GM19324 (cell line): ENCODE measurements at regions not wholly inside any gene's neighbourhood (a gene's known extent, or its start where the extent isn't known, plus 50 kb on each side); places are given as distances from the start of the nearest gene placed in this dataset.

ENCODE experiments used
- ATAC-seq: cut with Tn5 transposase; IDR thresholded peaks from one replicate; pipeline ENCODE4 v1.9.1; 2021; ENCODE audit warnings: mild to moderate bottlenecking, moderate library complexity; ENCODE audit not compliant: unreplicated experiment, low FRiP score

GRCh38 chr11:119863851-119864601 is 135.0 kb upstream of the NECTIN1 start:
- no peak for ATAC-seq

DNA sequence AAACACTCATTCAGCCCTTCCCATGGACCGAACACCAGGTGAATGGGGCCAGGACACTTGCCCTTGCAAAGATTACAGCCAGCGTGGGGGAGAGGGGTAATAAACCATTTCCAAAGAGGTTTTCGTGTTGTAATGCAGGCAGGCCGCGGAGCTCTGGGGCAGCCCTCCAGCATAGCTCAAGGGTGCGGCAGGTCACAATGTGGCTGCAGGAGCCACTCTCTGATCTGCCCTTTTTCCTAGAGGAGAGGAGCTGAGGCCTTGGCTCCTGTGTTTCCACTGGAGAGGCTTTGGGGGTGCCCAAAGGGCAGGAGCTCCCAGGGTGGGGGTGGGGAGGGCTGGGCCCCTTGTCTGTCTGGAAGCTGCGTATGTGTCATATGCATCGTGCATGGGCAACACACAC is 134.2 kb upstream of the NECTIN1 start:
- ATAC-seq: no peak

- ATAC-seq: no peak
These were observed 132.2 kb upstream of the NECTIN1 start for GRCh38 chr11:119861160-119861559.

DNA sequence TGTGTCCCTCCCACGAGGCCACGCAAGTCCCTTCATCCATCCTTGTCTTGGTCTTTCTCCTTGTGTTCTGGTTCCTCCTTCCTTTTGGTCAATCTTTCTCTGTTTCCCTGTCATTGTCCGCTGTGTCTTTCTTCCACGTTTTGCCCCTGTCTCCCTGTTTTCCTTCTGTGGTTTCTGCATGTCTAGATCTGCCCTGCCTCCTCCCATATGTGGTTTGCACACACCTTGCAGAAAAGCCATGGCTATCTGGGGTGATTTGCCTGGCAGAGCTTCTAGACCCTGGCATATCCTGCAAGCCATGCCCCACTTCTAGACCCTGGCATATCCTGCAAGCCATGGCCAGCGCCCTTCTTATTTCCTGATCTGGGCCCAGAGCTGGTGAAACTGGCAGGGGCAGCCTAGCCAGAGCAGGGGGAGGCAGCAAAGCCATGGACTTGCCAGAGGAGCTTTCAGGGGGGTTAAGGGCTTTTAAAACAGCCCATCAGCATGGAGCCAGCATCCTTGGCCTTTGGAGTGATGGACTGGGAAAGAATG is 131.6 kb upstream of the NECTIN1 start:
- no peak for ATAC-seq

DNA sequence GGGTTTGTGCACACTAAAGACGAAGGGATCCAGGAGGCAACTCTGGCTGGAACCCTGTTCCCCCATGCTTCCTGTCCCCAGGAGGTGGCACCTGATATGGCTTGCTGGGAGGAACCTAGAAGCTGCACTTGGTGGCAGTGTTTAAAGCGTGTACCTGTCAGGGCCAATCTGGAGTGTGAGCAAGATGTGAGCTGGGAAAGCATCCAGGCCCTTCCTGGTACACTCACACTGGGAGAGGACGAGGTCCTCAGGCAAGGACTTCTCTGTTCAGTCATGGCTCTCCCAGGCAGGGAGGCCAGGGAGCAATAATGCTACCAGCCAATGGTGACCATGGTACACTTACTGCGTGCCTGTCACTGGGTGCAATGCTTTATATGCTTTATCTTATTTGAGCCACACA is 130.7 kb upstream of the NECTIN1 start:
- no peak for ATAC-seq

GRCh38 chr11:119858288-119858687 is 129.3 kb upstream of the NECTIN1 start:
- ATAC-seq: no peak

GRCh38 chr11:119856681-119857485 is 127.9 kb upstream of the NECTIN1 start:
- ATAC-seq: no peak

GRCh38 chr11:119855066-119855465 is 126.1 kb upstream of the NECTIN1 start:
- ATAC-seq: no peak

- no peak for ATAC-seq
These were observed 125.5 kb upstream of the NECTIN1 start for GRCh38 chr11:119854521-119854920.

DNA sequence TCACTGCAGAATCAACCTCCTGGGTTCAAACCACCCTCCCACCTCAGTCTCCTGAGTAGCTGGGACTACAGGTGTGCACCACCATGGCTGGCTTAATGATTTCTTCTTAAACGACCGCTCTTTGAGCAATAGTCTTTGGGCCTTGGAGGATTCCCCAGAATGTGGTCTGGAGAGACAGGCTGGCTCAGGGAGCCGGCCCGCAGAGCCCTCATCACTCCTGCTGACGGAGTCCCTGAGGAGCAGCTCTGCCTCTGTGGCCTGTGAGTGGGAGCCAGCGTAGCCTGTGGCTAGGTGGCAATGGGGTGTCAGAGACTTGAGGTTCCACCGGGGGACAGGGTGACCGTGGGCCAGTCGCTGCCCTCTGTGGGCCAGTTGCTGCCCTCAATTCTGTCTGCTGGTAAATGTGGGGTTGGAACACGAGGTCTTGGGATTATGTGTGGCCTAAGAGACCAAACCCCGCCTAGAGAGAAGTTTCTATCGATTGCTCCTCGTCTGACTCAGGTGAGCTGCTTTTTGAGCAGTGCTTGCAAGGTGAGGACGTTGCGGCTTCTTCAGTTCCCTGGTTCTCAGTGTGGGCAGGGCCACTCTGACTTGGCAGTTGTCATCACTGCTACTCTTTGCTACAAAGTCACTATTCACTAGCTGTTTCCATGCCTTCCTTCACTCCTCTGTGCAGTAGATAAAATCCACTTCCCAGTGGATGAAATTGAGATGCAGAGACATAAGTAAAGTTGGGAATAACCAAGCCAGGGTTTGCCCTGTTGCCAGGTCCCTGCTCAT is 124.8 kb upstream of the NECTIN1 start:
- ATAC-seq: no peak

- no peak for ATAC-seq
These were observed 123.7 kb upstream of the NECTIN1 start for GRCh38 chr11:119852741-119853140.

GRCh38 chr11:119850822-119851409 is 121.9 kb upstream of the NECTIN1 start:
- no peak for ATAC-seq

DNA sequence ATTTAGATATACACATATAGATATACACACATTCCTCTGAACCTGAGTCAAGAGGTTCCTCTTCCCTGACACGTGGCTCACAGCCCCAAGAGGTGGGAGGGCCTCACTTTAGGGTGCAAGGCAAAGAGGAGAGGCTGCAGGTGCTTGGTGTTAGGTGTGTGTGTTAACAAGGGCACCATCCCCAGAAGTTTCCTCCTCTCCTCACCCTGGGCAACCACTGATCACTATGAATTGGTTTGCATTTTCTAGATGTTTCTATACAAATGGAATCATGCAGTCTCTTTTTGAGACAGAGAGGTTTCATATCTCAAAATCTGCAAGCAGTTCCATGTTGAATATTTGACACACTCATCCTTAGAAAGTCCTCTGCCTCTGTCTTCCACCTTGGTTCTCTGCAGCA is 120.9 kb upstream of the NECTIN1 start:
- ATAC-seq: no peak

DNA sequence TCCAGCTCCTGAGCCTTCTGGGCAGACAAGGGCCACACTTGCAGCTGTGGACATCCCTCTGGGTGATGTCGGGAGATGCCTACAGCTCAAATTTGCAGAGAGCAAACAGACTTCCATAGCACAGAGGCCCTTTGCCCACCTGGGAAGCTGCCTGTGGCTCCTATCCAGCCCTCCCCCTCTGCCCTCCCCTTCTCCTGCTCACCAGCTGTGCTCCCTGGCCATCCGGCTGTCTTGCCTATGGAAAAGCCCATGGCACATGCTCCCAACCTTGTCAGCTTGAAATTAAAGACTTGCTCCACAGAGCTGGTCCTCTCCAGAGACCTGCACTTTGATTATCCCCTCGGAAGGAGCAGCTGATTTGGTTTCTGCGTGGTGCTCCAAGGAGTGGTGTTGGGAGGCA is 118.9 kb upstream of the NECTIN1 start:
- ATAC-seq: no peak

DNA sequence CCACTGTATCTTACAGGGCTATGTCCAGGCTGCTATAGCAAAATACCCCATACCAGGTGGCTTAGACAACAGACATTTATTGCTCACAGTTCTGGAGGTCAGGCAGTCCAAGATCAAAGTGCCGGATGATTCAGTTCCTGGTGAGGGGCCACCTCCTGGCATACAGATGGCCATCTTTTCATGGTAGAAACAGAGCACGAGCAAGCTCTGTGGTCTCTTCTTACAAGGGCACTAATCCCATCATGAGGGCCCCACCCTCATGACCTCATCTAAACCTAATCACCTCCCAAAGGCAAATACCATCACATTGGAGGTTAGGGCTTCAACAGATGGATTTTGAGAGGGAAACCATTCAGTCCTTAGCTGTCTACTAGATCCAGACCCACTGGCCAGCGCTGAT is 117.4 kb upstream of the NECTIN1 start:
- no peak for ATAC-seq

- no peak for ATAC-seq
These were observed 116.8 kb upstream of the NECTIN1 start for GRCh38 chr11:119845756-119846155.

GRCh38 chr11:119845305-119845704 is 116.3 kb upstream of the NECTIN1 start:
- no peak for ATAC-seq

DNA sequence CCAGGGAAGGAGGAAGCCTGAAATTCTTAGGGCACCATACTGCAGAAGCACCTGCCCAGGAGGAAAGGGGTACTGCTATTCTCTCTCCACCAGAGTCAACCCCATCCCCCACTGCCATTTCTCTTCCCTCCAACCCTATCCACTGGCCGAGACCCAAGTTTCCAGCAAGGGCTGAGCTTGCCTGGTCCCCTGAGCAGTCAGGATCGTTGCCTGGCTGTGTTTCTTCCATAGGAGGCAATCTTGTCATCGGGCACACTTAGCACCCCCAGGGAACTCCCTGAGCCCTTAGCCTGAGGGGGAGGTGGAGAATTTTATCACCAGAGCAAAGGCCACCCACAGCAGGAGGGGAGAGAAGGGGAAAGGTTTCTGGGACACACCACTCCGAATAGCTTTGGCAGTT is 115.8 kb upstream of the NECTIN1 start:
- no peak for ATAC-seq

- no peak for ATAC-seq
These were observed 114.9 kb upstream of the NECTIN1 start for GRCh38 chr11:119843877-119844276.

- ATAC-seq: no peak
These were observed 113.7 kb upstream of the NECTIN1 start for GRCh38 chr11:119842731-119843130.
